Spleen (tissue), 11 donors: ENCODE measurements at regions not wholly inside any gene's neighbourhood (a gene's known extent, or its start where the extent isn't known, plus 50 kb on each side); places are given as distances from the start of the nearest gene placed in this dataset.

Experiments
- DNase-seq: peaks from one replicate; pipeline ENCODE4 v3.0.0-alpha.2; 2020
- H3K27ac ChIP-seq, 8 donors: fragments of 200-600 bp; sonication (generic) in 7 of 8; 1 replicate in 4 of 8; 2 replicates in 4 of 8; pipeline versions ENCODE4 v1.5.0 to v1.8.0; 2016 to 2021; ENCODE audit warnings: inconsistent platforms in 4 of 8, mild to moderate bottlenecking in 4 of 8, moderate library complexity in 1 of 8
- H3K27me3 ChIP-seq, 7 donors: fragments of 200-600 bp; sonication (generic) in 6 of 7; replicated peaks in 1 of 7; 1 replicate in 4 of 7; 2 replicates in 3 of 7; pipeline versions ENCODE4 v1.5.0 to v1.8.0; 2016 to 2021; ENCODE audit warnings: inconsistent platforms in 3 of 7, mild to moderate bottlenecking in 1 of 7
- H3K36me3 ChIP-seq, 6 donors: fragments of 200-600 bp; sonication (generic) in 5 of 6; 1 replicate in 4 of 6; 2 replicates in 2 of 6; pipeline versions ENCODE4 v1.5.0 to v1.8.0; 2016 to 2021; ENCODE audit warnings: inconsistent platforms in 2 of 6
- H3K4me1 ChIP-seq, 6 donors: fragments of 200-600 bp; sonication (generic) in 5 of 6; 1 replicate in 3 of 6; 2 replicates in 3 of 6; pipeline versions ENCODE4 v1.5.0 to v1.8.0; 2016 to 2021; ENCODE audit warnings: inconsistent platforms in 3 of 6
- H3K4me3 ChIP-seq, 8 donors: fragments of 200-600 bp; sonication (generic) in 7 of 8; 1 replicate in 4 of 8; 2 replicates in 4 of 8; pipeline versions ENCODE4 v1.5.0 to v1.8.0; 2016 to 2021; ENCODE audit warnings: inconsistent platforms in 4 of 8, mild to moderate bottlenecking in 4 of 8, moderate library complexity in 2 of 8
- H3K9me3 ChIP-seq, 8 donors: fragments of 200-600 bp; sonication (generic) in 7 of 8; 1 replicate in 4 of 8; 2 replicates in 4 of 8; pipeline versions ENCODE4 v1.5.0 to v1.8.0; 2016 to 2021; ENCODE audit warnings: inconsistent platforms in 4 of 8
- POLR2A ChIP-seq, 3 donors: fragments of 450-650 bp; IDR thresholded peaks; one replicate each; pipeline ENCODE4 v1.5.1; 2017; ENCODE audit warnings: antibody characterized with exemption in 3 of 3, mild to moderate bottlenecking in 1 of 3
- POLR2AphosphoS5 ChIP-seq, 3 donors: sonication (generic); formaldehyde crosslinking; IDR thresholded peaks; one replicate each; pipeline ENCODE4 v1.5.1; 2017; ENCODE audit warnings: antibody characterized with exemption in 3 of 3
- WGBS, 5 donors: extraction: QIAGEN DNeasy Blood & Tissue Kit in 3 of 5; methylation state at CpG; one replicate each; pipeline versions ENCODE4 v1.1.5 to v1.1.7; 2013 to 2018; 5-methylcytosine and 5-hydroxymethylcytosine counted together
- intact Hi-C: fragments of 100-400 bp; cut with DNase I; formaldehyde crosslinking; loops from one replicate; pipeline ENCODE4 v1.15.0; 2023; ENCODE audit warnings: low total_unique reads
- TF ChIP-seq, protein P1 (sequence below), 11 experiments: fragments of 200-600 bp in 7 of 11; fragments of 450-650 bp in 4 of 11; sonication (generic) in 4 of 11; IDR thresholded peaks in 8 of 11; conservative IDR thresholded peaks in 3 of 11; 1 replicate in 7 of 11; 2 replicates in 4 of 11; pipeline versions ENCODE4 v1.4.0 to v1.8.0; 2016 to 2021; ENCODE audit warnings: antibody characterized with exemption in 11 of 11, inconsistent platforms in 4 of 11, mild to moderate bottlenecking in 1 of 11
- donor health status: healthy with polysubstance abuse.
- donor health status: DM: no; HTN: no; CAD: no; lungs with moderate emphysema.
- donor health status: DM: no; HTN: no; CAD: no.
- donor health status: Bipolar disorder and iron deficiency.
- donor health status: healthy.
- donor health status: DM: no; HTN: no; CAD: no.
- donor health status: DM: yes; HTN: yes; CAD: no.

DNA sequence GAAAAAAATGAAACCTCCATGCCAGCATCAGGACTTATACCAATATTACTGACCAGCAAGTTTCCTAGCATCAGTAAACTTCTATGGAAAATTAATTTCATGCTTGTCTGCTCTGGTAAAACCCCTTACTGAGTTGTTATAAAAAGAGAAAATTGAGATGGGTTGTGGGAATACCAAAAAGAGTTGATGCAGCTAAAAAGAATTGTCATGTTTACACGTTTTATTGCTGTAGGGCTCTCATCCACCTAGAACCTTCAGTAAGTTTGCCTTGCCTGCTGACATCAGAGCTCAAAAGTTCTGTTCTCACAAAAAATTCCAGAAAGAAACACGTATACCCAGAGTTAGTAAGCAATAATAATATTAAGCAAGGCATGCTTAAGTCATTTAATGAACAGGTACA lies 641.3 kb upstream of the ZNF385D start:
- no peak overlapping the region for H3K27ac ChIP-seq
- TF ChIP-seq, protein P1, sequence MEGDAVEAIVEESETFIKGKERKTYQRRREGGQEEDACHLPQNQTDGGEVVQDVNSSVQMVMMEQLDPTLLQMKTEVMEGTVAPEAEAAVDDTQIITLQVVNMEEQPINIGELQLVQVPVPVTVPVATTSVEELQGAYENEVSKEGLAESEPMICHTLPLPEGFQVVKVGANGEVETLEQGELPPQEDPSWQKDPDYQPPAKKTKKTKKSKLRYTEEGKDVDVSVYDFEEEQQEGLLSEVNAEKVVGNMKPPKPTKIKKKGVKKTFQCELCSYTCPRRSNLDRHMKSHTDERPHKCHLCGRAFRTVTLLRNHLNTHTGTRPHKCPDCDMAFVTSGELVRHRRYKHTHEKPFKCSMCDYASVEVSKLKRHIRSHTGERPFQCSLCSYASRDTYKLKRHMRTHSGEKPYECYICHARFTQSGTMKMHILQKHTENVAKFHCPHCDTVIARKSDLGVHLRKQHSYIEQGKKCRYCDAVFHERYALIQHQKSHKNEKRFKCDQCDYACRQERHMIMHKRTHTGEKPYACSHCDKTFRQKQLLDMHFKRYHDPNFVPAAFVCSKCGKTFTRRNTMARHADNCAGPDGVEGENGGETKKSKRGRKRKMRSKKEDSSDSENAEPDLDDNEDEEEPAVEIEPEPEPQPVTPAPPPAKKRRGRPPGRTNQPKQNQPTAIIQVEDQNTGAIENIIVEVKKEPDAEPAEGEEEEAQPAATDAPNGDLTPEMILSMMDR (IDR thresholded peaks at IDR 0.05 in 8 of 11, conservative IDR thresholded peaks at IDR 0.05 in 3 of 11) = no peak
- no peak for TF ChIP-seq POLR2A (IDR thresholded peaks at IDR 0.05)
- no peak for TF ChIP-seq POLR2AphosphoS5 (IDR thresholded peaks at IDR 0.05)
- no peaks in the 10 kb centered on the region for H3K27me3 ChIP-seq
- H3K4me3 ChIP-seq = no peak overlapping the region
- H3K4me1 ChIP-seq = no peaks in the 10 kb centered on the region
- DNase-seq = no peak
- 23 to 49% (median 26%) methylated on average over 2 of the region's 2 CpGs for WGBS, 5 donors
- intact Hi-C loops = no loop called here
- H3K9me3 ChIP-seq = peaks cover 0 to 2% (median 0%) of the 10 kb centered on the region in 8 donors
- no peaks in the 10 kb centered on the region for H3K36me3 ChIP-seq

DNA sequence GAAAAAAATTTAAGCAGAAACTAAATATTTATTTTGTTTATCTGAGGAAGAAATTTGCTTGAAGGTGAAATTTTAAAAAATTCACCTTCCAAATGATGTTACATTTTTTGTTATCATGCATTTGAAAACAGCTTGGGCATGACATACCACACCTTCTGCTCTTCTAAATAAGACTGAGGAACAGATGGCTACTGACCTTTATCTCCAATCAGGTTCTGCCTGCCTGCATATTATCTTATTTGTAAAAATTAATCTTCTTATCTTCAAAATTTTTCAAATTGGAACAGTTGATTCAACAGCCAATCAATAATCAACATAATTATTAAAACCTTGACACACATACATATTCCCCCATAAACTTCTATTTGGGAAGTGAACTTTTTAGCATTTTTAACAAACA lies 641.8 kb upstream of the ZNF385D start:
- TF ChIP-seq POLR2A (IDR thresholded peaks at IDR 0.05) (no peak), POLR2AphosphoS5 (IDR thresholded peaks at IDR 0.05) (no peak)
- TF ChIP-seq, protein P1 (IDR thresholded peaks at IDR 0.05 in 8 of 11, conservative IDR thresholded peaks at IDR 0.05 in 3 of 11) = no peak
- intact Hi-C loops = no loop called here

GRCh38 chr3:22399566-22399965 lies 648.6 kb upstream of the ZNF385D start:
- TF ChIP-seq, protein P1 (IDR thresholded peaks at IDR 0.05 in 8 of 11, conservative IDR thresholded peaks at IDR 0.05 in 3 of 11) = no peak
- TF ChIP-seq POLR2A (IDR thresholded peaks at IDR 0.05) (no peak), POLR2AphosphoS5 (IDR thresholded peaks at IDR 0.05) (no peak)
- no peaks in the 10 kb centered on the region for H3K36me3 ChIP-seq
- peaks cover 0 to 16% (median 4%) of the 10 kb centered on the region in 8 donors for H3K9me3 ChIP-seq
- WGBS, 5 donors = 62 to 72% (median 67%) methylated on average over 4 of the region's 4 CpGs
- intact Hi-C loops = no loop called here
- no peak overlapping the region for H3K27ac ChIP-seq
- no peaks in the 10 kb centered on the region for H3K4me1 ChIP-seq
- DNase-seq = no peak
- no peak overlapping the region for H3K4me3 ChIP-seq
- no peaks in the 10 kb centered on the region for H3K27me3 ChIP-seq

More for the DNA sequence above, 641.8 kb upstream of the ZNF385D start:
- DNase-seq = no peak
- Histone ChIP-seq H3K36me3 (no peaks in the 10 kb centered on the region), H3K27ac (no peak overlapping the region), H3K9me3 (peaks cover 0 to 8% (median 0%) of the 10 kb centered on the region in 8 donors), H3K27me3 (no peaks in the 10 kb centered on the region), H3K4me3 (no peak overlapping the region), H3K4me1 (no peaks in the 10 kb centered on the region)

DNA sequence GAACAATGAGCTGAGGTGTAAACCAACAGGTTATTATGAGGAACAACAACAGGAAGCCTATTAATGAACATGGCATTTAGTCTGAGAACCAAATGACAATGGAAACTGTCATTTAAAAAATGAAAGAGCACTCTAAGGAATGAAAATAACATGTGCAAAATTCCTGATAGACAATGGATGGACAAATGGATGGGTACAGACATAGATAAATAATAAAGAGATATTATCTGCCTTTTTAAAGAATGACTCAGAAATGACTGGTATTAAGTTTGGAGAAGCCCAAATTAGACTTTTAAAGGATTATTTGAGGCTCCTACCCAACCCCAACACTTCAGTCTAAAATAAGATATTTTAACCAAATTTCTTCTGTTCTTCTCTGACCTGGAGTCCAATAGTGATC lies 650.5 kb upstream of the ZNF385D start:
- TF ChIP-seq POLR2AphosphoS5 (IDR thresholded peaks at IDR 0.05) = no peak
- TF ChIP-seq POLR2A (IDR thresholded peaks at IDR 0.05) = no peak
- TF ChIP-seq, protein P1 (IDR thresholded peaks at IDR 0.05 in 8 of 11, conservative IDR thresholded peaks at IDR 0.05 in 3 of 11) = no peak
- Histone ChIP-seq H3K9me3 (peaks cover 0 to 16% (median 4%) of the 10 kb centered on the region in 8 donors), H3K27ac (no peak overlapping the region), H3K4me1 (no peaks in the 10 kb centered on the region), H3K36me3 (no peaks in the 10 kb centered on the region), H3K27me3 (no peaks in the 10 kb centered on the region), H3K4me3 (no peak overlapping the region)
- intact Hi-C loops = no loop called here
- no peak for DNase-seq
